ENCODE measurements at regions not wholly inside any gene's neighbourhood (a gene's known extent, or its start where the extent isn't known, plus 50 kb on each side); places are given as distances from the start of the nearest gene placed in this dataset.

DNA sequence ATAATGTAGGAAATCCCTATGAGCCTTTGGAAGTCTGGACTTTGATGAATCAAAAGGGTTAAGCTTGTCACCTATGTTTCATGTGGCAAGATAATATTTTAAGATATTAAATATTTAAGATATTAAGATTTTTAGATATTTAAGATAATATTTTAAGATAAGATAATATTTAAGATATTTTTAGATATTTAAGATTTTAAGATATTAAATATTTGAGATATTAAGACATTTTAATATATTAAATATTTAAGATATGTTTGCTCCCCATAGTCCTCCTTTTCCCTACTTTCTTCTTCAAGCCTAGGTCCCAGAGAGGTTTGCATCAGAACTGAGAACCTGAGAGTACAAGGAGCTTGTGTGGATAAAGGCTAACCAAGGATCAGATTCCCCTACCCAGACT, 478.4 kb upstream of the IGFBP7 start:
- Histone ChIP-seq H3K4me1 (ENCODE audit: insufficient read depth) (no peaks in the 10 kb centered on the region), H3K4me3 (no peak overlapping the region), H2AFZ (no peak overlapping the region), H3K36me3 (ENCODE audit: insufficient read depth) (no peaks in the 10 kb centered on the region), H3K9me2 (ENCODE audit: insufficient read depth) (no peaks in the 10 kb centered on the region), H3K79me2 (replicated peaks; ENCODE audit: insufficient read depth) (no peaks in the 10 kb centered on the region), H4K20me1 (replicated peaks; ENCODE audit: insufficient read depth) (no peaks in the 10 kb centered on the region), H3K27me3 (ENCODE audit: insufficient read depth) (no peaks in the 10 kb centered on the region), H3K4me2 (no peak overlapping the region), H3K27ac (ENCODE audit: low read depth) (no peak overlapping the region), H3F3A (replicated peaks; ENCODE audit: low read depth) (no peaks in the 10 kb centered on the region)
- Mint-ChIP-seq H3K4me1 (no peaks in the 10 kb centered on the region), H3K27ac (no peak overlapping the region), H3K9me3 (no peaks in the 10 kb centered on the region), H3K27me3 (ENCODE audit: insufficient read depth, low read depth, poor library complexity) (no peaks in the 10 kb centered on the region), H3K36me3 (ENCODE audit: low read depth) (no peaks in the 10 kb centered on the region), H3K4me3 (no peak overlapping the region)
- DNase-seq (ENCODE audit: low spot score) (no peak), ATAC-seq (no peak)
- TF ChIP-seq STAT1 (IDR thresholded peaks at IDR 0.05; ENCODE audit: unreplicated experiment) (no peak), ZNF331 (CRISPR knock-in tag; IDR thresholded peaks at IDR 0.05; ENCODE audit: low read depth) (no peak), EZH2 (IDR thresholded peaks at IDR 0.05; ENCODE audit: low read depth, unreplicated experiment) (no peak), CREB1 (CRISPR knock-in tag; IDR thresholded peaks at IDR 0.05; ENCODE audit: low read depth) (no peak), JUNB (IDR thresholded peaks at IDR 0.05; ENCODE audit: unreplicated experiment) (no peak), EZH2phosphoT487 (IDR thresholded peaks at IDR 0.05; ENCODE audit: unreplicated experiment) (no peak), POLR2AphosphoS5 (IDR thresholded peaks at IDR 0.05; ENCODE audit: low read depth) (no peak), NANOG (IDR thresholded peaks at IDR 0.05; ENCODE audit: borderline replicate concordance) (no peak), ZNF114 (CRISPR knock-in tag; IDR thresholded peaks at IDR 0.05) (no peak)
- TF ChIP-seq, protein P1, sequence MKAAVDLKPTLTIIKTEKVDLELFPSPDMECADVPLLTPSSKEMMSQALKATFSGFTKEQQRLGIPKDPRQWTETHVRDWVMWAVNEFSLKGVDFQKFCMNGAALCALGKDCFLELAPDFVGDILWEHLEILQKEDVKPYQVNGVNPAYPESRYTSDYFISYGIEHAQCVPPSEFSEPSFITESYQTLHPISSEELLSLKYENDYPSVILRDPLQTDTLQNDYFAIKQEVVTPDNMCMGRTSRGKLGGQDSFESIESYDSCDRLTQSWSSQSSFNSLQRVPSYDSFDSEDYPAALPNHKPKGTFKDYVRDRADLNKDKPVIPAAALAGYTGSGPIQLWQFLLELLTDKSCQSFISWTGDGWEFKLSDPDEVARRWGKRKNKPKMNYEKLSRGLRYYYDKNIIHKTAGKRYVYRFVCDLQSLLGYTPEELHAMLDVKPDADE (IDR thresholded peaks at IDR 0.05): no peak
- TF ChIP-seq, protein P2, sequence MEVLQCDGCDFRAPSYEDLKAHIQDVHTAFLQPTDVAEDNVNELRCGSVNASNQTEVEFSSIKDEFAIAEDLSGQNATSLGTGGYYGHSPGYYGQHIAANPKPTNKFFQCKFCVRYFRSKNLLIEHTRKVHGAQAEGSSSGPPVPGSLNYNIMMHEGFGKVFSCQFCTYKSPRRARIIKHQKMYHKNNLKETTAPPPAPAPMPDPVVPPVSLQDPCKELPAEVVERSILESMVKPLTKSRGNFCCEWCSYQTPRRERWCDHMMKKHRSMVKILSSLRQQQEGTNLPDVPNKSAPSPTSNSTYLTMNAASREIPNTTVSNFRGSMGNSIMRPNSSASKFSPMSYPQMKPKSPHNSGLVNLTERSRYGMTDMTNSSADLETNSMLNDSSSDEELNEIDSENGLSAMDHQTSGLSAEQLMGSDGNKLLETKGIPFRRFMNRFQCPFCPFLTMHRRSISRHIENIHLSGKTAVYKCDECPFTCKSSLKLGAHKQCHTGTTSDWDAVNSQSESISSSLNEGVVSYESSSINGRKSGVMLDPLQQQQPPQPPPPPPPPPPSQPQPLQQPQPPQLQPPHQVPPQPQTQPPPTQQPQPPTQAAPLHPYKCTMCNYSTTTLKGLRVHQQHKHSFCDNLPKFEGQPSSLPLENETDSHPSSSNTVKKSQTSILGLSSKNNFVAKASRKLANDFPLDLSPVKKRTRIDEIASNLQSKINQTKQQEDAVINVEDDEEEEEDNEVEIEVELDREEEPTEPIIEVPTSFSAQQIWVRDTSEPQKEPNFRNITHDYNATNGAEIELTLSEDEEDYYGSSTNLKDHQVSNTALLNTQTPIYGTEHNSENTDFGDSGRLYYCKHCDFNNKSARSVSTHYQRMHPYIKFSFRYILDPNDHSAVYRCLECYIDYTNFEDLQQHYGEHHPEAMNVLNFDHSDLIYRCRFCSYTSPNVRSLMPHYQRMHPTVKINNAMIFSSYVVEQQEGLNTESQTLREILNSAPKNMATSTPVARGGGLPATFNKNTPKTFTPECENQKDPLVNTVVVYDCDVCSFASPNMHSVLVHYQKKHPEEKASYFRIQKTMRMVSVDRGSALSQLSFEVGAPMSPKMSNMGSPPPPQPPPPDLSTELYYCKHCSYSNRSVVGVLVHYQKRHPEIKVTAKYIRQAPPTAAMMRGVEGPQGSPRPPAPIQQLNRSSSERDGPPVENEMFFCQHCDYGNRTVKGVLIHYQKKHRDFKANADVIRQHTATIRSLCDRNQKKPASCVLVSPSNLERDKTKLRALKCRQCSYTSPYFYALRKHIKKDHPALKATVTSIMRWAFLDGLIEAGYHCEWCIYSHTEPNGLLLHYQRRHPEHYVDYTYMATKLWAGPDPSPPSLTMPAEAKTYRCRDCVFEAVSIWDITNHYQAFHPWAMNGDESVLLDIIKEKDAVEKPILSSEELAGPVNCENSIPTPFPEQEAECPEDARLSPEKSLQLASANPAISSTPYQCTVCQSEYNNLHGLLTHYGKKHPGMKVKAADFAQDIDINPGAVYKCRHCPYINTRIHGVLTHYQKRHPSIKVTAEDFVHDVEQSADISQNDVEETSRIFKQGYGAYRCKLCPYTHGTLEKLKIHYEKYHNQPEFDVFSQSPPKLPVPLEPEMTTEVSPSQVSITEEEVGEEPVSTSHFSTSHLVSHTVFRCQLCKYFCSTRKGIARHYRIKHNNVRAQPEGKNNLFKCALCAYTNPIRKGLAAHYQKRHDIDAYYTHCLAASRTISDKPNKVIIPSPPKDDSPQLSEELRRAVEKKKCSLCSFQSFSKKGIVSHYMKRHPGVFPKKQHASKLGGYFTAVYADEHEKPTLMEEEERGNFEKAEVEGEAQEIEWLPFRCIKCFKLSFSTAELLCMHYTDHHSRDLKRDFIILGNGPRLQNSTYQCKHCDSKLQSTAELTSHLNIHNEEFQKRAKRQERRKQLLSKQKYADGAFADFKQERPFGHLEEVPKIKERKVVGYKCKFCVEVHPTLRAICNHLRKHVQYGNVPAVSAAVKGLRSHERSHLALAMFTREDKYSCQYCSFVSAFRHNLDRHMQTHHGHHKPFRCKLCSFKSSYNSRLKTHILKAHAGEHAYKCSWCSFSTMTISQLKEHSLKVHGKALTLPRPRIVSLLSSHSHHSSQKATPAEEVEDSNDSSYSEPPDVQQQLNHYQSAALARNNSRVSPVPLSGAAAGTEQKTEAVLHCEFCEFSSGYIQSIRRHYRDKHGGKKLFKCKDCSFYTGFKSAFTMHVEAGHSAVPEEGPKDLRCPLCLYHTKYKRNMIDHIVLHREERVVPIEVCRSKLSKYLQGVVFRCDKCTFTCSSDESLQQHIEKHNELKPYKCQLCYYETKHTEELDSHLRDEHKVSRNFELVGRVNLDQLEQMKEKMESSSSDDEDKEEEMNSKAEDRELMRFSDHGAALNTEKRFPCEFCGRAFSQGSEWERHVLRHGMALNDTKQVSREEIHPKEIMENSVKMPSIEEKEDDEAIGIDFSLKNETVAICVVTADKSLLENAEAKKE (CRISPR knock-in tag; IDR thresholded peaks at IDR 0.05): no peak
- TF ChIP-seq, protein P3, sequence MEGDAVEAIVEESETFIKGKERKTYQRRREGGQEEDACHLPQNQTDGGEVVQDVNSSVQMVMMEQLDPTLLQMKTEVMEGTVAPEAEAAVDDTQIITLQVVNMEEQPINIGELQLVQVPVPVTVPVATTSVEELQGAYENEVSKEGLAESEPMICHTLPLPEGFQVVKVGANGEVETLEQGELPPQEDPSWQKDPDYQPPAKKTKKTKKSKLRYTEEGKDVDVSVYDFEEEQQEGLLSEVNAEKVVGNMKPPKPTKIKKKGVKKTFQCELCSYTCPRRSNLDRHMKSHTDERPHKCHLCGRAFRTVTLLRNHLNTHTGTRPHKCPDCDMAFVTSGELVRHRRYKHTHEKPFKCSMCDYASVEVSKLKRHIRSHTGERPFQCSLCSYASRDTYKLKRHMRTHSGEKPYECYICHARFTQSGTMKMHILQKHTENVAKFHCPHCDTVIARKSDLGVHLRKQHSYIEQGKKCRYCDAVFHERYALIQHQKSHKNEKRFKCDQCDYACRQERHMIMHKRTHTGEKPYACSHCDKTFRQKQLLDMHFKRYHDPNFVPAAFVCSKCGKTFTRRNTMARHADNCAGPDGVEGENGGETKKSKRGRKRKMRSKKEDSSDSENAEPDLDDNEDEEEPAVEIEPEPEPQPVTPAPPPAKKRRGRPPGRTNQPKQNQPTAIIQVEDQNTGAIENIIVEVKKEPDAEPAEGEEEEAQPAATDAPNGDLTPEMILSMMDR (conservative IDR thresholded peaks at IDR 0.05; ENCODE audit: low read depth in 2 of 2): no peak
- TF ChIP-seq, protein P4, sequence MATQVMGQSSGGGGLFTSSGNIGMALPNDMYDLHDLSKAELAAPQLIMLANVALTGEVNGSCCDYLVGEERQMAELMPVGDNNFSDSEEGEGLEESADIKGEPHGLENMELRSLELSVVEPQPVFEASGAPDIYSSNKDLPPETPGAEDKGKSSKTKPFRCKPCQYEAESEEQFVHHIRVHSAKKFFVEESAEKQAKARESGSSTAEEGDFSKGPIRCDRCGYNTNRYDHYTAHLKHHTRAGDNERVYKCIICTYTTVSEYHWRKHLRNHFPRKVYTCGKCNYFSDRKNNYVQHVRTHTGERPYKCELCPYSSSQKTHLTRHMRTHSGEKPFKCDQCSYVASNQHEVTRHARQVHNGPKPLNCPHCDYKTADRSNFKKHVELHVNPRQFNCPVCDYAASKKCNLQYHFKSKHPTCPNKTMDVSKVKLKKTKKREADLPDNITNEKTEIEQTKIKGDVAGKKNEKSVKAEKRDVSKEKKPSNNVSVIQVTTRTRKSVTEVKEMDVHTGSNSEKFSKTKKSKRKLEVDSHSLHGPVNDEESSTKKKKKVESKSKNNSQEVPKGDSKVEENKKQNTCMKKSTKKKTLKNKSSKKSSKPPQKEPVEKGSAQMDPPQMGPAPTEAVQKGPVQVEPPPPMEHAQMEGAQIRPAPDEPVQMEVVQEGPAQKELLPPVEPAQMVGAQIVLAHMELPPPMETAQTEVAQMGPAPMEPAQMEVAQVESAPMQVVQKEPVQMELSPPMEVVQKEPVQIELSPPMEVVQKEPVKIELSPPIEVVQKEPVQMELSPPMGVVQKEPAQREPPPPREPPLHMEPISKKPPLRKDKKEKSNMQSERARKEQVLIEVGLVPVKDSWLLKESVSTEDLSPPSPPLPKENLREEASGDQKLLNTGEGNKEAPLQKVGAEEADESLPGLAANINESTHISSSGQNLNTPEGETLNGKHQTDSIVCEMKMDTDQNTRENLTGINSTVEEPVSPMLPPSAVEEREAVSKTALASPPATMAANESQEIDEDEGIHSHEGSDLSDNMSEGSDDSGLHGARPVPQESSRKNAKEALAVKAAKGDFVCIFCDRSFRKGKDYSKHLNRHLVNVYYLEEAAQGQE (IDR thresholded peaks at IDR 0.05; ENCODE audit: unreplicated experiment): no peak

All from GM23338 (cell line).